ENCODE measurements at regions not wholly inside any gene's neighbourhood (a gene's known extent, or its start where the extent isn't known, plus 50 kb on each side); places are given as distances from the start of the nearest gene placed in this dataset.

DNA sequence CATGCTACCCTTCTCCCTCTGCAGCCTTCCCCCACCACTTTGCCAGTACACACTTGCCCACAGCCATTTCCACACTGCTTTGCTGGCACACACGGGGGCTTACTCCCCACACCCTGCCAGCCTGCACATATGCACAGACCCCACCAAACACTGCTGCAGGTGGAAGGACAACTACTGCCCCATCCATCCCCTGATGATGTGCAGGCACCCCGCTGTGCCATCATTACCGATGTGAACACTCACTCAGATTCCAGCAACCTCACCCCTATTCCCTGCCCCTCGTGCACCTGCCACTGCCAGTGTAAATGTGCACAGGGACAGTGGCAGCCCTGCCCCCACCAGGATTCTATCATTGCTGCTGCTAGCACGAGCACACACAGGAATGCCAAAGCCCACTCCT lies 1400.8 kb upstream of the DDX18 start:
- TF ChIP-seq, protein P1, sequence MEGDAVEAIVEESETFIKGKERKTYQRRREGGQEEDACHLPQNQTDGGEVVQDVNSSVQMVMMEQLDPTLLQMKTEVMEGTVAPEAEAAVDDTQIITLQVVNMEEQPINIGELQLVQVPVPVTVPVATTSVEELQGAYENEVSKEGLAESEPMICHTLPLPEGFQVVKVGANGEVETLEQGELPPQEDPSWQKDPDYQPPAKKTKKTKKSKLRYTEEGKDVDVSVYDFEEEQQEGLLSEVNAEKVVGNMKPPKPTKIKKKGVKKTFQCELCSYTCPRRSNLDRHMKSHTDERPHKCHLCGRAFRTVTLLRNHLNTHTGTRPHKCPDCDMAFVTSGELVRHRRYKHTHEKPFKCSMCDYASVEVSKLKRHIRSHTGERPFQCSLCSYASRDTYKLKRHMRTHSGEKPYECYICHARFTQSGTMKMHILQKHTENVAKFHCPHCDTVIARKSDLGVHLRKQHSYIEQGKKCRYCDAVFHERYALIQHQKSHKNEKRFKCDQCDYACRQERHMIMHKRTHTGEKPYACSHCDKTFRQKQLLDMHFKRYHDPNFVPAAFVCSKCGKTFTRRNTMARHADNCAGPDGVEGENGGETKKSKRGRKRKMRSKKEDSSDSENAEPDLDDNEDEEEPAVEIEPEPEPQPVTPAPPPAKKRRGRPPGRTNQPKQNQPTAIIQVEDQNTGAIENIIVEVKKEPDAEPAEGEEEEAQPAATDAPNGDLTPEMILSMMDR (IDR thresholded peaks at IDR 0.05; ENCODE audit: low read depth, low read length) = no peak
- DNase-seq (ENCODE audit: low read depth in 2 of 2) = no peak
- no peak overlapping the region for H3K4me3 ChIP-seq (replicated peaks in 1 of 2; ENCODE audit: low read depth in 2 of 2, low read length in 2 of 2)

DNA sequence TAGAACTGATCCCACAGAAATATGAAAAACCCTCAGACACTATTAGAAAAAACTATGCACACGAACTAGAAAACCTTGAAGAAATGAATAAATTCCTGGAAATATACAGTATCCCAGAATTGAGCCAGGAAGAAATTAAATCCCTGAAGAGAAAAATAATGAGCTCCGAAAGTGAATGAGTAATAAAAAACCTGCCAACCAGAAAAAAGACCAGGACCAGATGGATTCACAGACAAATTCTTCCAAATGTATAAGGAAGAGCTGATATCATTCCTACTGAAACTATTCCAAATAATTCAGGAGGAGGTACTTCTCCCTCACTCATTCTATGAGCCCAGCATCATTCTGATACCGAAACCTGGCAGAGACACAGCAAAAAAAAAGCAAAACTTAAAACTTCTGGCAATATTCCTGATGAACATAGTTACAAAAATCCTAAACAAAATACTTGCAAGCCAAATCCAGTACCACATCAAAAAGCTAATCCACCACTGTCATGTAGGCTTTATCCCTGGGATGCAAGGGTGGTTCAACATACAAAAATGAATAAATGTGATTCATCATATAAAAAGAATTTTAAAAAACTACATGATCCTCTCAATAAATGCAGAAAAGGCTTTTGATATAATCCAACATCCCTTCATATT lies 1397.6 kb upstream of the DDX18 start:
- no peak for DNase-seq (ENCODE audit: low read depth in 2 of 2)
- TF ChIP-seq, protein P1 (IDR thresholded peaks at IDR 0.05; ENCODE audit: low read depth, low read length) = no peak
- H3K4me3 ChIP-seq (replicated peaks in 1 of 2; ENCODE audit: low read depth in 2 of 2, low read length in 2 of 2) = no peak overlapping the region

DNA sequence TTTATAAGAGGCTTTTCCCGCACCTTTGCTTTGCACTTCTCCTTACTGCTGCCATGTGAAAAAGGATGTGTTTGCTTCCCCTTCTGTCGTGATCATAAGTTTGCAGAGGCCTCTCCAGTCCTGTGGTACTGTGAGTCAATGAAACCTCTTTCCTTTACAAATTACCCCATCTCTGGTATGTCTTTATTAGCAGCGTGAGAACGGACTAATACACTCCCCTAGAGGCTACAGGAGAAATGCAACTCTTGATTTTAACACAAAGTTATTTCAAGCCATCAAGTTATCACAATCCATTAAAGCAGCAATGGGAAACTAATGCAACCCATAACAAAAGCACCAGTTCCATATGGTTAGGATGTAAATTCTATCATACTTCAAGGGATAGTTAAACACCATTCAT lies 1378.8 kb upstream of the DDX18 start:
- TF ChIP-seq, protein P1 (IDR thresholded peaks at IDR 0.05; ENCODE audit: low read depth, low read length) = no peak
- DNase-seq (ENCODE audit: low read depth in 2 of 2) = no peak
- H3K4me3 ChIP-seq (replicated peaks in 1 of 2; ENCODE audit: low read depth in 2 of 2, low read length in 2 of 2) = no peak overlapping the region

DNA sequence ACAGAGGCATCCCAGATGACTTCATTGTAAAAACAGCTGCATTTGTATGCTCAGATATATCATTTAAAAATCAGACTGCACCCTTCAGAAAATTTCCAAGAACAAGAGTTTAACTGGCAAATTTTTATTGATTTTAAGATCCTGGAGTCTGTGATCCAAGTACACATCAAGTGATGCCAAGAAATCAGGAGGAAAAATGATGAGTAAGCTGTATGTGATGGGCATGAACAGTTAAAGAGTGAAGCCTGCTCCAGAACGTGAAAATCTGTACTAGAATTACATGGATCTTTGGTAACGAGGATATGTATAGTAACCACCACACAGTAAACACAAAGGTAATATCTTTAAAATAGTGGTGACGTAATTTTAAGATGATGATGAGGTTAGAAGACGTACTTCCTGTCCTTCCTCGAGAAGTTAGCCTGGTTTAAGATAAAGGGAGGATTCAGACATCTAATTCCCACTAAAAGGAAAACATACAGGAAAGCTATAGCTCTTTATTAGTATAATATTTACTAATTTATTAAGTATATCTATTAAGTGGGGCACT lies 1374.3 kb upstream of the DDX18 start:
- TF ChIP-seq, protein P1 (IDR thresholded peaks at IDR 0.05; ENCODE audit: low read depth, low read length) = no peak
- no peak for DNase-seq (ENCODE audit: low read depth in 2 of 2)
- no peak overlapping the region for H3K4me3 ChIP-seq (replicated peaks in 1 of 2; ENCODE audit: low read depth in 2 of 2, low read length in 2 of 2)

DNA sequence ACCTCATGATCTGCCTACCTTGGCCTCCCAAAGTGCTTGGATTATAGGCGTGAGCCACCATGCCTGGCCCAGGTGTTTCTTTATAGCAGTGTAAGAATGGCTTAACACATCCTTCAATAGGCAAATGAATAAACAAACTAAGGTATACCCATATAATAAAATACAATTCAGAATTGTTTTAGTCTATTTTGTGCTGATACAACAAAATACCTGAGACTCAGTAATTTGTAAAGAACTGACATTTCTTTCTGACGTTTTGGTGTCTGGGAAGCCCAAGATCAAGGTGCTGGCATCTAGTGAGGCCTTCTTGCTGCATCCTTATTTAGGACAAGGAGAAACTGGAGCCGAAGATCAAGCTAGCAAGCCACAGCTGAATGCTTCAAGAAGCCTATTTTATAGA lies 1372.1 kb upstream of the DDX18 start:
- TF ChIP-seq, protein P1 (IDR thresholded peaks at IDR 0.05; ENCODE audit: low read depth, low read length) = no peak
- no peak overlapping the region for H3K4me3 ChIP-seq (replicated peaks in 1 of 2; ENCODE audit: low read depth in 2 of 2, low read length in 2 of 2)
- no peak for DNase-seq (ENCODE audit: low read depth in 2 of 2)

DNA sequence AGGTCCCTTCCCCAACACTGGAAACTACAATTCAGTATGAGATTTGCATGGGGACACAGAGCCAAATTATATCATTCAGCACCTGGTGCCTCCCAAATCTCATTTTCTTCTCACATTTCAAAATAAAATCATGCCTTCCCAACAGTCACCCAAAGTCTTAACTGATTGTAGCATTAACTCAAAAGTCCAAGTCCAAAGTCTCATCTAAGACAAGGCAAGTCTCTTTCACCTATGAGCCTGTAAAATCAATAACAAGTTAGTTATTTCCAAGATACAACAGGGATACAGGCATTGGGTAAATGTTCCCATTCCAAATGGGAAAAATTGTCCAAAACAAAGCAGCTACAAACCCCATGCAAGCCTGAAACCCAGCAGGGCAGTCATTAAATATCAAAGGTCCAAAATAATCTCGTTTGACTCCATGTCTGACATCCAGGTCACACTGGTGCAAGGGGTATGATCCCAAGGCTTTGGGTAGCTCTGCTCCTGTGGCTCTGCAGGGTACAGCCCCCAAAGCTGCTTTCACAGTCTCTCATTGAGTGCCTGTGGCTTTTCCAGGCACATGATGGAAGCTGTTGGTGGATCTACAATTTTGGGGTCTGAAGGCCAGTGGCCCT lies 1370.1 kb upstream of the DDX18 start:
- no peak for DNase-seq (ENCODE audit: low read depth in 2 of 2)
- TF ChIP-seq, protein P1 (IDR thresholded peaks at IDR 0.05; ENCODE audit: low read depth, low read length) = no peak
- no peak overlapping the region for H3K4me3 ChIP-seq (replicated peaks in 1 of 2; ENCODE audit: low read depth in 2 of 2, low read length in 2 of 2)
